ENCODE measurements at regions not wholly inside any gene's neighbourhood (a gene's known extent, or its start where the extent isn't known, plus 50 kb on each side); places are given as distances from the start of the nearest gene placed in this dataset.

- CTCF ChIA-PET (ENCODE audit: partially characterized antibody): interaction anchor here (0.6 to 3.5 kb wide), 6 partner anchors 10 to 1395 kb away, joined by 3 to 11 read pairs (median 4); no protein-coding TSS in a partner anchor
- no peak for TF ChIP-seq RXRA (IDR thresholded peaks at IDR 0.05; ENCODE audit: insufficient read depth, low read depth, low read length)
- no peak for TF ChIP-seq POLR2A (IDR thresholded peaks at IDR 0.05; ENCODE audit: control extremely low read depth in 1 of 2, low read depth in 2 of 2, low read length in 2 of 2)
- TF ChIP-seq BACH1 (IDR thresholded peaks at IDR 0.05; ENCODE audit: low read length): no peak
- TF ChIP-seq NANOG (IDR thresholded peaks at IDR 0.05; ENCODE audit: insufficient read depth, low read depth, low read length, poor library complexity, severe bottlenecking): no peak
- TF ChIP-seq MAFK (IDR thresholded peaks at IDR 0.05; ENCODE audit: low read depth, low read length): no peak
- no peak for TF ChIP-seq USF2 (IDR thresholded peaks at IDR 0.05; ENCODE audit: low read length)
- TF ChIP-seq, protein P1, sequence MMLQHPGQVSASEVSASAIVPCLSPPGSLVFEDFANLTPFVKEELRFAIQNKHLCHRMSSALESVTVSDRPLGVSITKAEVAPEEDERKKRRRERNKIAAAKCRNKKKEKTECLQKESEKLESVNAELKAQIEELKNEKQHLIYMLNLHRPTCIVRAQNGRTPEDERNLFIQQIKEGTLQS (IDR thresholded peaks at IDR 0.05; ENCODE audit: insufficient read depth, low read depth, low read length): no peak
- TF ChIP-seq SP4 (IDR thresholded peaks at IDR 0.05; ENCODE audit: low read length): no peak
- TF ChIP-seq EZH2 (IDR thresholded peaks at IDR 0.05; ENCODE audit: low read depth, low read length, severe bottlenecking): no peak
- no peak for TF ChIP-seq TEAD4 (IDR thresholded peaks at IDR 0.05; ENCODE audit: low read depth, low read length)
- no peak for TF ChIP-seq TBP (IDR thresholded peaks at IDR 0.05; ENCODE audit: low read depth, low read length)
- TF ChIP-seq GABPA (IDR thresholded peaks at IDR 0.05; ENCODE audit: borderline replicate concordance, insufficient read depth, low read length): no peak
- TF ChIP-seq TAF1 (IDR thresholded peaks at IDR 0.05; ENCODE audit: low read depth, low read length): no peak
- no peak for TF ChIP-seq PHF8 (conservative IDR thresholded peaks at IDR 0.05; ENCODE audit: low read depth, low read length)
Measured at GRCh38 chr3:157746391-157746790, 243.2 kb upstream of the VEPH1 start.

More at GRCh38 chr3:157746391-157746790, 243.2 kb upstream of the VEPH1 start:
- Histone ChIP-seq H3K18ac (ENCODE audit: extremely low read depth, low read length) (no peak overlapping the region), H3K27me3 (replicated peaks in 1 of 4; ENCODE audit: control insufficient read depth in 3 of 4, extremely low read depth in 1 of 4, insufficient read depth in 3 of 4, low read length in 3 of 4) (no peaks in the 10 kb centered on the region), H2BK12ac (ENCODE audit: low read depth, low read length) (no peak overlapping the region), H3K4me2 (ENCODE audit: insufficient read depth in 1 of 2, low read depth in 2 of 2, low read length in 2 of 2) (no peak overlapping the region), H3K23me2 (ENCODE audit: low read depth, low read length) (no peaks in the 10 kb centered on the region), H2BK120ac (replicated peaks; ENCODE audit: low read depth, low read length) (no peak overlapping the region), H3K14ac (ENCODE audit: insufficient read length) (no peak overlapping the region), H2BK20ac (ENCODE audit: low read length) (no peak overlapping the region), H4K5ac (ENCODE audit: insufficient read length, low read depth, low read length) (no peak overlapping the region), H3K56ac (replicated peaks; ENCODE audit: insufficient read length, low read depth, low read length) (no peak overlapping the region), H2AK5ac (ENCODE audit: low read depth, low read length) (no peak overlapping the region), H3K9ac (replicated peaks in 1 of 4; ENCODE audit: extremely low read depth in 1 of 4, low read depth in 3 of 4, low read length in 3 of 4) (no peak overlapping the region), H4K20me1 (replicated peaks in 1 of 2; ENCODE audit: control insufficient read depth in 1 of 2, insufficient read depth in 2 of 2, low read length in 2 of 2) (no peaks in the 10 kb centered on the region), H2BK5ac (ENCODE audit: low read depth, low read length) (no peak overlapping the region), H3K36me3 (ENCODE audit: control insufficient read depth in 2 of 4, insufficient read depth in 4 of 4, low read length in 3 of 4) (no peaks in the 10 kb centered on the region; a peak in 1 of 8 replicates), H3K79me1 (ENCODE audit: low read depth, low read length) (no peaks in the 10 kb centered on the region), H3K4ac (replicated peaks; ENCODE audit: insufficient read length, low read depth, low read length) (no peak overlapping the region), H2BK15ac (ENCODE audit: low read length) (no peak overlapping the region), H3K4me3 (ENCODE audit: extremely low read depth in 1 of 4, insufficient read depth in 2 of 4, low read depth in 3 of 4, low read length in 4 of 4) (no peak overlapping the region), H3K9me3 (ENCODE audit: insufficient read depth in 2 of 2, low read depth in 1 of 2, low read length in 1 of 2) (no peaks in the 10 kb centered on the region), H2AFZ (ENCODE audit: low read length) (no peak overlapping the region), H4K91ac (replicated peaks; ENCODE audit: insufficient read length, low read length) (no peak overlapping the region), H3K79me2 (ENCODE audit: control insufficient read depth in 1 of 2, insufficient read depth in 2 of 2, low read length in 2 of 2) (no peaks in the 10 kb centered on the region), H4K8ac (ENCODE audit: extremely low read depth, insufficient read depth, low read length) (no peak overlapping the region), H3K23ac (ENCODE audit: insufficient read length) (no peak overlapping the region), H3K27ac (ENCODE audit: low read depth, low read length) (no peak overlapping the region), H3K4me1 (replicated peaks in 1 of 4; ENCODE audit: control insufficient read depth in 3 of 4, insufficient read depth in 4 of 4, low read length in 3 of 4) (no peaks in the 10 kb centered on the region)
- POLR2A ChIA-PET (ENCODE audit: partially characterized antibody): no interaction called here
- FAIRE-seq: no peak
- DNase-seq (ENCODE audit: low read depth in 1 of 2, low spot score in 2 of 2): no peak
- 73% methylated on average over 1 of the region's 1 CpG; no CpG with 5 or more reads in 1 of the 2 experiments for WGBS, 2 experiments (ENCODE audit: extremely low coverage in 1 of 2, insufficient coverage in 1 of 2, insufficient read length in 1 of 2, insufficient replicate concordance in 2 of 2, low coverage in 1 of 2, low lambda C conversion rate in 2 of 2, missing lambda C conversion rate in 1 of 2)
